ENCODE measurements at regions not wholly inside any gene's neighbourhood (a gene's known extent, or its start where the extent isn't known, plus 50 kb on each side); places are given as distances from the start of the nearest gene placed in this dataset.
A peak's percentile ranks its signal among the peaks of the same experiment; 100 is the strongest.

- no peak for DNase-seq
Measured at GRCh38 chr7:25391961-25392587, 163.8 kb upstream of the NPVF start.

DNA sequence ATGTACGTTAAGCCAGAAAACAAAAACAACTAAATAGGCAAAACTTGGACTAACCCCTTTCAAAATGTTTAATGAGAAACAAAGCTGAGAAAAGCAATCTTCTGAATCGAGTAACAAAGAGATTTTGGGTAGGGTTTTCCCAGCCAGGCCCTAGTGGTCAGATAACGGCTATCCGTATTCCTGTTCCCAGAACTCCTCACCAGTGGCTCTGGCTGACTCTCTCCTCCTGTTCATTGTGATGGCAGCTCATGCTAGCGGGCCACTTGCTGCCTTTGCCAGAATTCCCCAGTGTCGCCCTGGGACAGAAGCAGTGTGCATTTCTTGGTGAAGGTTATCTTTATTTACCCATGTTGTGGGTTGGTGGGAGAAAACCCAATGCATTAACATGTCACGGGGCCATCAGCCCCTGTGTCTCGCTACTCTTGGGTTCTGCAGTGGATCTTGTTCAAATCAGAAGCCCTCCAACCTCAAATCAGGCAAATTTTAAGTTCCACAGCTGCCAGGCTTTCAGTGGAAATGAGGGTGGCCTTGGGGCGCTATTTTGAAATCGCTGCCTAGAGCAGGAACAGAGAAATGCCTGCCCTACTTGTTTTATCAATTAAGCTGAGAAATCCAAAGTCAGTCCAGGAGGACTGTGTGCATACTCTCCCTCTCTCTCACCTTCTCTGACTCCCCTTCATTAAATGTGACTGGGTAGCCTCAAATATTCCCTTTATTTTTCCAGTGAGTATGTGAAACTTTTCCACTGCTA is 164.5 kb upstream of the NPVF start:
- DNase-seq: no peak

- DNase-seq: no peak
Measured at GRCh38 chr7:25395976-25396375, 167.7 kb upstream of the NPVF start.

DNA sequence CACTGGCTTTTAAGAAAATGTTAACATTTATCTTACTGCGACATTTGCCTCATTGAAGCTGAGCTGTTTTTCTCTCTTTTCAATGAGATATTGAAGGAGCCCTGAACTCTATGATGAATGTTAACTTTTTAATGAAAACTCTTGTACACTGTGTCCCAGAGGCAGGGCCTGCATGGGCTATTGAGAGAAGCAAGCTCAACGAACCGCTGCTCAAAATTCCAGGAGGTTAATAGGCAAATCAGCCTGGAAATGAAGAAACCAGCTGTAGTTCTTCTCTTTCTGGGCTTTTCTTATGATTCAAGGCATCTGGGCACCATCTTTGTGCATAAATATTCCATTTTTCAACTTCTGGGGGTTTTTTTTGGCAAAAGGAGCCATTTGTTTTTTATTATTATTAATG is 168.4 kb upstream of the NPVF start:
- no peak for DNase-seq

DNA sequence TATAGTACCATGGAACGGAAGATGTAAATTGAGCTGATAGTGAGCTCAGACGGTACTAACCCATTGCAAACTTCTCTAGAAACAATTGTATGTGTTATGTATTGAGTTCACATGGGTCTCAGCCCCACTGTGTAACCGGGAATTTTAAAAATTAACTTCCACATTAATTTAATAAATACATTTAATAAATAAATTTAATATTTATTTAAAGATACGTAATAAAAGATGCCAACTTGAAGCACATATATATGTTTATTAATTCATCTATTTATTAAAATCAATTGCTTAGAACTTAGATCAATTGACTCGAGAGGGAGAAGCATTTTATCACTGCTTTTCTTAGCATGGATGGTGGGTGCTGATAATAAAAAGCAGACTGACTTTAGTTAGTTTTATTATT is 170.1 kb upstream of the NPVF start:
- DNase-seq: no peak

- DNase-seq: no peak
Measured at GRCh38 chr7:25399000-25399750, 170.9 kb upstream of the NPVF start.

DNA sequence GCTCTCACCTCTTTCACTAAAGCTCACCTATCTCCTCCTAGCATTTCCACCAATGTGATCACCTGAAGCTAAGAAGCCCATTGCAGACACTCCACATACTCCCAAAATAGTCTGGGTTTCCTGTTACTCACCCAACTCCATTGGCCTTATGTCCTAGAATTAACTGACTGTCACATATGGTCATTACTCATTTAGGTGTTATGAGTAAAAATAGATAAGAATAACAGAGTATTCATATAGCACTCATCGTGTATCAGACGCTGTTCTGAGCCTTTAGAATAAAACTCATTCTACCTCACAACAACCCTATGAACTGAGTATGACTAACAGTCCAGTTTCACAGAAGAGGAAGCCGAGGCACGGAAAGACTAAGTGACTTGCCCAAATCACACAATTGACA is 174.2 kb upstream of the NPVF start:
- no peak for DNase-seq

GRCh38 chr7:25405736-25406135 is 177.4 kb upstream of the NPVF start:
- no peak for DNase-seq

DNA sequence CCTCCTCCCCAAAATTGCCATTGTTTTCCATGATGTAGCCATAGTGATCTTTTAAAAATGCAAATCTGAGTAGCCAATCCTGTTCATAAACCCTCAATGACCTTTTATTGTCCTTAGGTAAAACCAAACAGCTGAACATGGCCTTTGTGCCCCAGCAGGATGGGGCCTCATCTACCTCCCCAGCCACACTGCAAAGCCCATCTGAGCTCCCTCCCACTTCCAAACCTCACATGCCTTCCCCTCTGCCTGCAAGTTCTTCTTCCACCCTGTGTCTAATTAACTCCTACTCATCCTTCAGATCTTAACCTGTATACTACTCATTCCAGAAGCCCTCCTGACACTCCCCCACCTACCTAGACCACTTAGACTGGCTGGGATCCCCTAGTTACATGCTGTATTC is 178.8 kb upstream of the NPVF start:
- DNase-seq: no peak

DNA sequence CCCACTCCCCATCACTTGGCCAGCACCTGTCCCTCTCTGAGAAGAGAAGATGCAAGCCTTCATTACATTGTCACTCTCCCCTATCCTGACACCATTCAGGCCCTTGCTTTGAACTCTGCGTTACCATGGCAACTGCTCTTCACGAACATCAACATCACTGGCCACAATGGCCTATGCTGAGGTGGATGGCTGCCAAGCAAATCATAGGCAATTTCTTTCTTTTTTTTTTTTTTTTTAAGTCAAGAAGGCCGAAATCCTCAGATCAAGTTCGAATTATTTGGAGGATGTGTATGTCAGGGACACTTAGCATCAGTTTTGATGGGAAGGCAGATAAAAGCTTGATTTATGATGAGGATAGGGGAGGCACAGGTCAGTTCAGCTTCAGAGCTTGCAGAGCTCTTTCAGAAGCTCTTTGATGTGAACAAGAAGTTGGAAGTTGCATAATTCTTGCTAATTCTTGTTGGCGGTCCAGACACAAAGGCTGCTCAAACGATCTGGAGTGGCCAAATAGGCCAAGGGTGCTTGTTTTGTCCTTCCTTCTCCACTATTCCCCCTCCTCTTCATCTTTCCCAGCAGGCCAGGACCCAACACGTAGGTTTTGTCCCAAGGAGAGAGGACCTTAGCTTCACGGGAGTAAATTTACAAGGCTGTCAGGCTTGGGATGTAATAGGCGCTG is 179.9 kb upstream of the NPVF start:
- DNase-seq: peak in 2 of 56 donors; percentile 12 to 25

GRCh38 chr7:25408876-25409275 is 180.6 kb upstream of the NPVF start:
- no peak for DNase-seq

- DNase-seq: no peak
Measured at GRCh38 chr7:25409897-25410636, 181.8 kb upstream of the NPVF start.

GRCh38 chr7:25420771-25421170 is 192.5 kb upstream of the NPVF start:
- peak in 1 of 56 donors; percentile 4 for DNase-seq

- peak in 8 of 56 donors; percentile 4 to 41 (median 14) for DNase-seq
Measured at GRCh38 chr7:25424113-25424512, 195.8 kb upstream of the NPVF start.

- no peak for DNase-seq
Measured at GRCh38 chr7:25424855-25425254, 196.6 kb upstream of the NPVF start.

- no peak for DNase-seq
Measured at GRCh38 chr7:25427721-25428120, 199.4 kb upstream of the NPVF start.

GRCh38 chr7:25429731-25430130 is 201.4 kb upstream of the NPVF start:
- DNase-seq: no peak

GRCh38 chr7:25430200-25430931 is 202.1 kb upstream of the NPVF start:
- DNase-seq: no peak

- DNase-seq: no peak
Measured at GRCh38 chr7:25431956-25432450, 203.7 kb upstream of the NPVF start.

- DNase-seq: no peak
Measured at GRCh38 chr7:25432807-25433206, 204.5 kb upstream of the NPVF start.
